RWPE2 (cell line): ENCODE measurements at regions not wholly inside any gene's neighbourhood (a gene's known extent, or its start where the extent isn't known, plus 50 kb on each side); places are given as distances from the start of the nearest gene placed in this dataset.
A peak's percentile ranks its signal among the peaks of the same experiment; 100 is the strongest.

Source experiments
- ATAC-seq: fragments of 200-7000 bp; cut with Tn5 transposase; 3 replicates; pipeline ENCODE4 v1.9.1; 2021; ENCODE audit warnings: low read depth
- DNase-seq: peaks from one replicate; pipeline ENCODE4 v3.0.0-alpha.2; 2020; ENCODE audit warnings: low spot score
- H3K27ac ChIP-seq: fragments of 450-650 bp; 2 replicates; pipeline ENCODE4 v1.5.1; 2017; ENCODE audit warnings: mild to moderate bottlenecking; ENCODE audit not compliant: poor library complexity, severe bottlenecking
- H3K27me3 ChIP-seq: fragments of 250-450 bp; sonication (Bioruptor Pico); 2 replicates; pipeline ENCODE4 v1.5.1; 2021; ENCODE audit warnings: mild to moderate bottlenecking, moderate library complexity; ENCODE audit not compliant: insufficient read depth, poor library complexity, severe bottlenecking
- H3K36me3 ChIP-seq: fragments of 250-450 bp; sonication (Bioruptor Pico); 2 replicates; pipeline ENCODE4 v1.5.1; 2020; ENCODE audit warnings: low read depth, mild to moderate bottlenecking, moderate library complexity
- H3K4me1 ChIP-seq: fragments of 250-450 bp; sonication (Bioruptor Pico); 2 replicates; pipeline ENCODE4 v1.5.1; 2021; ENCODE audit warnings: mild to moderate bottlenecking, moderate library complexity; ENCODE audit not compliant: insufficient read depth, poor library complexity, severe bottlenecking
- H3K4me3 ChIP-seq: fragments of 250-450 bp; sonication (Bioruptor Pico); 2 replicates; pipeline ENCODE4 v1.5.1; 2021; ENCODE audit warnings: mild to moderate bottlenecking, moderate library complexity; ENCODE audit not compliant: severe bottlenecking
- H3K9me3 ChIP-seq: fragments of 250-450 bp; sonication (Bioruptor Pico); 2 replicates; pipeline ENCODE4 v1.5.1; 2021; ENCODE audit warnings: mild to moderate bottlenecking, moderate library complexity; ENCODE audit not compliant: severe bottlenecking
- TF ChIP-seq, protein P1 (sequence below): fragments of 450-650 bp; IDR thresholded peaks from one replicate; pipeline ENCODE4 v1.5.1; 2017; ENCODE audit warnings: mild to moderate bottlenecking, moderate library complexity; ENCODE audit not compliant: poor library complexity, severe bottlenecking

DNA sequence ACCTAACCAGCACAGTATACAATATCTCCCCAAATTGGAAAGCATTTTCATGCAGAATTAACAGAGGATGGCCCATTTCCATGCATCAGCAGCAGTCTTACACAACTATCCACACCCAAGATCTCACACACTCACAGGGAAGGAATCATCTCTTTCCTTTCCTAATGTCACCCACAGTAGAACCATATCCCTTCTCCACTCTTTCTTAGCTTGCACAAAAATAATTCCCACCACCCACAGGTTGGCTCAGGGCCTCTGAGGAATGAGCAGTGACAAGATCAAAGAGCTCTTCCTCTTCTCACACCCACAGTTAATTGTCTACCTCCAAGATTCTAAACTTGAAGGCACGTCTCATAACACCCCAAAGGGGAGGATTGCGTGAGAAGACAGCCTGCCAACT, 217.7 kb upstream of the VEGFC start:
- H3K4me1 ChIP-seq: peaks cover 53% of the 10 kb centered on the region
- TF ChIP-seq, protein P1, sequence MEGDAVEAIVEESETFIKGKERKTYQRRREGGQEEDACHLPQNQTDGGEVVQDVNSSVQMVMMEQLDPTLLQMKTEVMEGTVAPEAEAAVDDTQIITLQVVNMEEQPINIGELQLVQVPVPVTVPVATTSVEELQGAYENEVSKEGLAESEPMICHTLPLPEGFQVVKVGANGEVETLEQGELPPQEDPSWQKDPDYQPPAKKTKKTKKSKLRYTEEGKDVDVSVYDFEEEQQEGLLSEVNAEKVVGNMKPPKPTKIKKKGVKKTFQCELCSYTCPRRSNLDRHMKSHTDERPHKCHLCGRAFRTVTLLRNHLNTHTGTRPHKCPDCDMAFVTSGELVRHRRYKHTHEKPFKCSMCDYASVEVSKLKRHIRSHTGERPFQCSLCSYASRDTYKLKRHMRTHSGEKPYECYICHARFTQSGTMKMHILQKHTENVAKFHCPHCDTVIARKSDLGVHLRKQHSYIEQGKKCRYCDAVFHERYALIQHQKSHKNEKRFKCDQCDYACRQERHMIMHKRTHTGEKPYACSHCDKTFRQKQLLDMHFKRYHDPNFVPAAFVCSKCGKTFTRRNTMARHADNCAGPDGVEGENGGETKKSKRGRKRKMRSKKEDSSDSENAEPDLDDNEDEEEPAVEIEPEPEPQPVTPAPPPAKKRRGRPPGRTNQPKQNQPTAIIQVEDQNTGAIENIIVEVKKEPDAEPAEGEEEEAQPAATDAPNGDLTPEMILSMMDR: no peak
- no peaks in the 10 kb centered on the region; the same call in none of the 2 replicates for H3K36me3 ChIP-seq
- H3K27me3 ChIP-seq: no peaks in the 10 kb centered on the region
- peak overlapping the region; percentile 99 for H3K27ac ChIP-seq
- H3K4me3 ChIP-seq: no peak overlapping the region
- DNase-seq: no peak
- H3K9me3 ChIP-seq: peaks cover 13% of the 10 kb centered on the region
- no peak for ATAC-seq

DNA sequence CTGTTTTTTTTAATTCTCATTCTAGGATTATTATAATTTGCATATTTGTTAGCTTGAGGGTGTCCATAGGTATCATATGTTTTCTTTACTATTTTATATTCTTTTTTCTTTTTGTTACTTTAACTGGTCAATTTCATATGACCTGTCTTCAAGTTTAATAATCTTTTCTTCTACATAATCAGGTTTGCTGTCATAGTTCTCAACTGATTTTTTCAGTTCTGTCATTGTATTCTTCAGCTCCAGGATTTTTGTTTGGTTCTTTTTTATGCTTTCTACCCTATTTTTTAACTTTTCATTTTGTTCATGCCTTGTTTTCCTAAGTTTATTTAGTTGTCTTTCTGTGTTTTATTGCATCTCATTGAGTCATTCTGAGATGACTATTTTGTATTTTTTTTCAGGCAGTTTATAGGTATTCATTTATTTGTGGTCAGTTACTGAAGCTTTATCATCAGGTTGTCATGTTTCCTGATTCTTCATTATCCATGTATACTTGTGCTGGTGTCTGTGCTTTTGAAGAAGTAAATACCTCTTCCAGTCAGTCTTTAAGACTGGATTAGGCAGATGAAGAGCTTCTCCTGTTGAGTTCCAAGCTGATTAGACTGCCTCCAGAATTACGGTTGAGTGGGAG, 220.3 kb upstream of the VEGFC start:
- TF ChIP-seq, protein P1: no peak
- Histone ChIP-seq H3K4me1 (peaks cover 51% of the 10 kb centered on the region), H3K4me3 (no peak overlapping the region), H3K27me3 (no peaks in the 10 kb centered on the region), H3K36me3 (no peaks in the 10 kb centered on the region; the same call in 1 of the 2 replicates), H3K27ac (no peak overlapping the region), H3K9me3 (peaks cover 13% of the 10 kb centered on the region)
- DNase-seq (no peak), ATAC-seq (no peak)

DNA sequence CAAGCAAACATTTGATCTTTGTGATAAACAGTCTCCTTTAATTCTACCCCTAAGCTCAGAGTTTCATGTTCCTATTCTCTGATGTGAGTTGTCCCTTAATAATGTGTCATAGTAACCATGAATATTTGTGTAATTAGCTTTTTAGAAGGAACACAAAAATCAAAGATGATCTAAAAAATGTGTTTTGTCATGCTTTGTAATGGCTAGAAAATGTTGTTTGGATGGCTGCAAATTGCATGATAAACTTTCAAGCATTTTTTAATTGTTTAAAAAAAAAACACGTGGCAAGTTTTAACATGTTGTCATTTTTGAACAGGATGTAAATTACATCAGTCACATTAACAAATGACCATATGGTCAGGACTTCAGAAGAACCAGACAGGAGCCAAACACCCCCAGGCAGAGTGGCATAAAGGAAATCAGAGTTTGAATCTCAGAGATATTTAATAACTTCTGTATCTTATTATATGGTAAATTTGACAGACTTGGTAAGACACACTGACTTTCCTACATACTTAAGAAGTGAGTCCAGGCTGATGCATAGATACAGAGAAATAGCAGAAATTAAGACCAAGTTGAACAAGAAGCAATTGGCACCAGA, 223.9 kb upstream of the VEGFC start:
- DNase-seq: peak; percentile 49
- Histone ChIP-seq H3K4me1 (peaks cover 21% of the 10 kb centered on the region), H3K4me3 (no peak overlapping the region), H3K36me3 (no peaks in the 10 kb centered on the region), H3K9me3 (peaks cover 11% of the 10 kb centered on the region), H3K27me3 (no peaks in the 10 kb centered on the region), H3K27ac (peak overlapping the region; percentile 98)
- TF ChIP-seq, protein P1: no peak
- ATAC-seq: peak; percentile 88

DNA sequence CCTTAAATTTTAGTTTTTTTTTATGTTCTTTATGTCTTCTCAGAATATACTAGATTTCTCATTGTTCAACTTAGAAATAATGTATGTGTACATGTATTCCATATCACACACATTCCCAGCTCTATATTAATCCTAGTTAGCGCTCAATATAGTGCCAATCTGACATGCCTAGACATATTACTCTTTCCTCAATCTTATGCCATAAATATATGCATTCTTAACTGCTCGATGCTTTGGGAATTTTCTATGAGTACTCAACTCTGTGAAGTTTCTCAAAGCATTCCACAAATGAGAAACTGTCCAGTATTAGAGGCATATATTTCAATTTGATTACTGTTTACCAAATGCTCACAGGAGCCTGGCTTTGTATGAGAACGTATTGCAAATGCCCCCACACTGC, 231.2 kb upstream of the VEGFC start:
- no peak overlapping the region for H3K4me3 ChIP-seq
- ATAC-seq (peak; percentile 77), DNase-seq (no peak)
- peaks cover 2% of the 10 kb centered on the region for H3K9me3 ChIP-seq
- TF ChIP-seq, protein P1: no peak
- peak overlapping the region; percentile 31 for H3K27ac ChIP-seq
- no peaks in the 10 kb centered on the region for H3K36me3 ChIP-seq
- peaks cover 9% of the 10 kb centered on the region for H3K4me1 ChIP-seq
- no peaks in the 10 kb centered on the region for H3K27me3 ChIP-seq

DNA sequence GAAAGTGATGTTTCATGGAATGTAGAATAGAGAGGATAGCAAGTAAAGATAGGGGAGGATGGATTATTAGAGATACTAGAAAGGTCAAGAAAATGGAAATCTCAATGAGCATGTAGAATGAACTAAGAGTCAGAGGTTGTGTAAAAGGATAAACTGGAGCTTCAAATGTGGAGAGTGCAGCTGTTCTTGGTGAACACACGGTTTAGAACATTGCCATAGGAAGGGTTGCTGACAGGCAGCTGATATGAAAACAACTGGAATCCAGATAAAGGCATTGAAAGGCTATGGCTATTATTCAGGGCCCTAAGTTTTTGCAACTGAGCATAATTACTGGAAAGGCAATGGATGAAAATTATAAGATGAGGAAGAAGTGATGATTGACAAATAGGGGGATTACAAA, 239.6 kb upstream of the VEGFC start:
- Histone ChIP-seq H3K27ac (no peak overlapping the region), H3K27me3 (no peaks in the 10 kb centered on the region), H3K9me3 (peaks cover 2% of the 10 kb centered on the region), H3K4me3 (no peak overlapping the region), H3K4me1 (no peaks in the 10 kb centered on the region), H3K36me3 (no peaks in the 10 kb centered on the region)
- DNase-seq (no peak), ATAC-seq (no peak)
- TF ChIP-seq, protein P1: no peak
